ENCODE measurements at regions not wholly inside any gene's neighbourhood (a gene's known extent, or its start where the extent isn't known, plus 50 kb on each side); places are given as distances from the start of the nearest gene placed in this dataset.

- no peak for DNase-seq
Measured at GRCh38 chr3:168495932-168496331, 400.2 kb upstream of the GOLIM4 start.

GRCh38 chr3:168495270-168495669, 399.5 kb upstream of the GOLIM4 start:
- no peak for DNase-seq

GRCh38 chr3:168493412-168494205, 397.9 kb upstream of the GOLIM4 start:
- DNase-seq, result no peak

- no peak for DNase-seq
Measured at GRCh38 chr3:168490981-168491380, 395.3 kb upstream of the GOLIM4 start.

GRCh38 chr3:168489301-168489700, 393.6 kb upstream of the GOLIM4 start:
- no peak for DNase-seq

GRCh38 chr3:168485936-168486335, 390.2 kb upstream of the GOLIM4 start:
- DNase-seq, result no peak

- no peak for DNase-seq
Measured at GRCh38 chr3:168476360-168476980, 380.7 kb upstream of the GOLIM4 start.

GRCh38 chr3:168475704-168476103, 380.0 kb upstream of the GOLIM4 start:
- no peak for DNase-seq

- no peak for DNase-seq
Measured at GRCh38 chr3:168473334-168473890, 377.7 kb upstream of the GOLIM4 start.

GRCh38 chr3:168472783-168473182, 377.1 kb upstream of the GOLIM4 start:
- no peak for DNase-seq

- DNase-seq, result no peak
Measured at GRCh38 chr3:168470380-168470779, 374.7 kb upstream of the GOLIM4 start.

- no peak for DNase-seq
Measured at GRCh38 chr3:168469436-168469835, 373.7 kb upstream of the GOLIM4 start.

- DNase-seq, result peak; percentile 15
Measured at GRCh38 chr3:168467115-168467714, 371.5 kb upstream of the GOLIM4 start.

GRCh38 chr3:168461793-168462192, 366.1 kb upstream of the GOLIM4 start:
- no peak for DNase-seq

- DNase-seq, result no peak
Measured at GRCh38 chr3:168459226-168459784, 363.6 kb upstream of the GOLIM4 start.

GRCh38 chr3:168457954-168458539, 362.3 kb upstream of the GOLIM4 start:
- DNase-seq, result no peak

- no peak for DNase-seq
Measured at GRCh38 chr3:168455814-168456213, 360.1 kb upstream of the GOLIM4 start.

GRCh38 chr3:168453623-168454022, 357.9 kb upstream of the GOLIM4 start:
- no peak for DNase-seq

- DNase-seq, result no peak
Measured at GRCh38 chr3:168443965-168444364, 348.2 kb upstream of the GOLIM4 start.

- DNase-seq, result no peak
Measured at GRCh38 chr3:168442502-168442901, 346.8 kb upstream of the GOLIM4 start.

GRCh38 chr3:168436245-168436724, 340.6 kb upstream of the GOLIM4 start:
- DNase-seq, result no peak

GRCh38 chr3:168431491-168431890, 335.8 kb upstream of the GOLIM4 start:
- no peak for DNase-seq

Data from NCI-H1105 (cell line).